ENCODE measurements at regions not wholly inside any gene's neighbourhood (a gene's known extent, or its start where the extent isn't known, plus 50 kb on each side); places are given as distances from the start of the nearest gene placed in this dataset.

GRCh38 chr1:90175490-90176167 is 180.7 kb downstream of the ZNF326 start:
- Histone ChIP-seq H3K27ac (ENCODE audit: low read length) (no peak overlapping the region), H3K9me3 (ENCODE audit: control insufficient read depth, insufficient read depth, low read length) (no peaks in the 10 kb centered on the region), H3K36me3 (ENCODE audit: control insufficient read depth, insufficient read depth, low read length) (no peaks in the 10 kb centered on the region), H3K4me3 (ENCODE audit: low read length) (no peak overlapping the region), H3K27me3 (ENCODE audit: control insufficient read depth, insufficient read depth, low read length) (no peaks in the 10 kb centered on the region), H3K4me1 (ENCODE audit: control insufficient read depth, insufficient read depth, low read length) (no peaks in the 10 kb centered on the region)
- no peaks in the 10 kb centered on the region for H3K4me1 Mint-ChIP-seq
- intact Hi-C loops (cut with micrococcal nuclease), result no loop called here
- ATAC-seq (no peak), DNase-seq (no peak)
- no peaks in the 10 kb centered on the region for H3K36me3 Mint-ChIP-seq
- no peak for TF ChIP-seq CTCF (IDR thresholded peaks at IDR 0.05)
- H3K27ac Mint-ChIP-seq, result no peak overlapping the region
- H3K4me3 Mint-ChIP-seq, result no peak overlapping the region
- peaks cover 0 to 2% of the 10 kb centered on the region in 2 donors for H3K9me3 Mint-ChIP-seq
- 52% methylated on average over 3 of the region's 3 CpGs for WGBS (ENCODE audit: insufficient coverage)
- H3K27me3 Mint-ChIP-seq (ENCODE audit: low read depth in 2 of 2), result peaks cover 4% of the 10 kb centered on the region in 2 donors

DNA sequence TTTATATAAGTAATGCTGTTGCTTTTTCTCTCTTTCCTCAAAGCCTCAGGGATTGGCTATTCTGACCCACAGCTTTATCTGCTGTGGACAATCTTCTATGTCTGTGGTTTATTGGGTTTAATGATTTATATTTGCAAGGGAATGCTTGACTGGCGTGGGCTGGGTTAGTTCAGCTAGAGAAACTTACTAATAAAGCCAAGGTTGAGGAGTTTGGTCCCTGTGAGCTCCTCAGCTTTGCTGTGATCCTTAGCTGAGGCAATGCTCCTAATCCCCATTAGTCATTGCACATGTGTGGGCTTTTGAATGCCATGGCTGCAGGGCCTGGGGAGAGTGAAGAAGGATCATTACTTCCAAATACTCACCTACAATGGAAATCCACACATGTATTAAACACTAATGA is 179.3 kb downstream of the ZNF326 start:
- peaks cover 0 to 4% of the 10 kb centered on the region in 2 donors for H3K9me3 Mint-ChIP-seq

DNA sequence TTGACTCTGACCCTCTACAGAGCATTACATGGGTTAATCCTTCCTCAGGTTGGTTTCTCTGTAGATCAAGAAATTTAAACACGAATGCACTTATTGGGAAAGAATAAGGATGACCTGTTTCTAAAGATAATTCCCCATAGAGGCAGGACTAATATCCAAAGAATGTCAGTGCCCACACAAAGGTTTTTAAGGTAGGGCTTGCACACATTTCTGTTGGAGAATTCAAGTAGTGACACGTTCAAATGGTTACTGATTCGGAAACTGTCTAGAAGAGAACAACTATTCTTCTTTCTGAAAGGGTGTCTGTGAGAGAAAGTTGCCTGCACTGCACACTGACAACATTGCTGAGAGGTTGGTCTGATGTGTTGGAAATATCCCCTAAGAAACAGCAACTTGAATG is 167.3 kb downstream of the ZNF326 start:
- 75% methylated on average over 3 of the region's 3 CpGs for WGBS (ENCODE audit: insufficient coverage)
- H3K27me3 Mint-ChIP-seq (ENCODE audit: low read depth in 2 of 2), result peaks cover 13 to 14% of the 10 kb centered on the region in 2 donors
- H3K36me3 Mint-ChIP-seq, result no peaks in the 10 kb centered on the region
- intact Hi-C loops (cut with micrococcal nuclease), result no loop called here
- Histone ChIP-seq H3K9me3 (ENCODE audit: control insufficient read depth, insufficient read depth, low read length) (no peaks in the 10 kb centered on the region), H3K36me3 (ENCODE audit: control insufficient read depth, insufficient read depth, low read length) (no peaks in the 10 kb centered on the region), H3K4me3 (ENCODE audit: low read length) (no peak overlapping the region), H3K27ac (ENCODE audit: low read length) (no peak overlapping the region), H3K4me1 (ENCODE audit: control insufficient read depth, insufficient read depth, low read length) (no peaks in the 10 kb centered on the region), H3K27me3 (ENCODE audit: control insufficient read depth, insufficient read depth, low read length) (no peaks in the 10 kb centered on the region)
- ATAC-seq, result no peak
- H3K27ac Mint-ChIP-seq, result no peak overlapping the region
- no peaks in the 10 kb centered on the region for H3K4me1 Mint-ChIP-seq
- H3K9me3 Mint-ChIP-seq, result peaks cover 0 to 2% of the 10 kb centered on the region in 2 donors
- no peak for DNase-seq
- H3K4me3 Mint-ChIP-seq, result no peak overlapping the region
- no peak for TF ChIP-seq CTCF (IDR thresholded peaks at IDR 0.05)

More for the DNA sequence above, 179.3 kb downstream of the ZNF326 start:
- Histone ChIP-seq H3K36me3 (ENCODE audit: control insufficient read depth, insufficient read depth, low read length) (no peaks in the 10 kb centered on the region), H3K4me3 (ENCODE audit: low read length) (no peak overlapping the region), H3K27ac (ENCODE audit: low read length) (no peak overlapping the region), H3K4me1 (ENCODE audit: control insufficient read depth, insufficient read depth, low read length) (no peaks in the 10 kb centered on the region), H3K9me3 (ENCODE audit: control insufficient read depth, insufficient read depth, low read length) (no peaks in the 10 kb centered on the region), H3K27me3 (ENCODE audit: control insufficient read depth, insufficient read depth, low read length) (no peaks in the 10 kb centered on the region)
- TF ChIP-seq CTCF (IDR thresholded peaks at IDR 0.05), result no peak
- peaks cover 4 to 9% of the 10 kb centered on the region in 2 donors for H3K27me3 Mint-ChIP-seq (ENCODE audit: low read depth in 2 of 2)
- no peak overlapping the region for H3K27ac Mint-ChIP-seq
- 62% methylated on average over 1 of the region's 1 CpG for whole genome bisulfite sequencing (ENCODE audit: insufficient coverage)
- no peak for ATAC-seq
- no peaks in the 10 kb centered on the region for H3K4me1 Mint-ChIP-seq
- DNase-seq, result no peak
- H3K4me3 Mint-ChIP-seq, result no peak overlapping the region
- H3K36me3 Mint-ChIP-seq, result no peaks in the 10 kb centered on the region
- intact Hi-C loops (cut with micrococcal nuclease), result no loop called here

- Mint-ChIP-seq H3K27ac (no peak overlapping the region), H3K4me3 (no peak overlapping the region), H3K27me3 (ENCODE audit: low read depth in 2 of 2) (peaks cover 13 to 14% of the 10 kb centered on the region in 2 donors), H3K9me3 (peaks cover 0 to 2% of the 10 kb centered on the region in 2 donors), H3K36me3 (no peaks in the 10 kb centered on the region), H3K4me1 (no peaks in the 10 kb centered on the region)
- ATAC-seq (no peak), DNase-seq (no peak)
- Histone ChIP-seq H3K4me3 (ENCODE audit: low read length) (no peak overlapping the region), H3K4me1 (ENCODE audit: control insufficient read depth, insufficient read depth, low read length) (no peaks in the 10 kb centered on the region), H3K27me3 (ENCODE audit: control insufficient read depth, insufficient read depth, low read length) (no peaks in the 10 kb centered on the region), H3K9me3 (ENCODE audit: control insufficient read depth, insufficient read depth, low read length) (no peaks in the 10 kb centered on the region), H3K36me3 (ENCODE audit: control insufficient read depth, insufficient read depth, low read length) (no peaks in the 10 kb centered on the region), H3K27ac (ENCODE audit: low read length) (no peak overlapping the region)
- intact Hi-C loops (cut with micrococcal nuclease), result no loop called here
- 80% methylated on average over 1 of the region's 1 CpG for WGBS (ENCODE audit: insufficient coverage)
- TF ChIP-seq CTCF (IDR thresholded peaks at IDR 0.05), result no peak
Observed at GRCh38 chr1:90161625-90162024, 166.7 kb downstream of the ZNF326 start.

All from natural killer cell (primary cell).